Chondrocyte (in vitro differentiated cells): ENCODE measurements at regions not wholly inside any gene's neighbourhood (a gene's known extent, or its start where the extent isn't known, plus 50 kb on each side); places are given as distances from the start of the nearest gene placed in this dataset.

Source experiments
- DNase-seq: peaks from one replicate; pipeline ENCODE4 v3.0.0; 2021; ENCODE audit warnings: mixed read lengths, low spot score
- H3K27ac Mint-ChIP-seq: one replicate; pipeline ENCODE4 v1.8.0; 2021; ENCODE audit warnings: mild to moderate bottlenecking, moderate library complexity, mixed read lengths; ENCODE audit not compliant: unreplicated experiment
- H3K27me3 Mint-ChIP-seq: 2 replicates; pipeline ENCODE4 v1.8.0; 2021; ENCODE audit warnings: low read depth, mixed read lengths
- H3K36me3 Mint-ChIP-seq: 2 replicates; pipeline ENCODE4 v1.8.0; 2021; ENCODE audit warnings: low read depth, mixed read lengths
- H3K4me1 Mint-ChIP-seq: 2 replicates; pipeline ENCODE4 v1.8.0; 2021; ENCODE audit warnings: low read depth, mild to moderate bottlenecking, mixed read lengths
- H3K4me3 Mint-ChIP-seq: one replicate; pipeline ENCODE4 v1.8.0; 2021; ENCODE audit warnings: mild to moderate bottlenecking, moderate library complexity, mixed read lengths; ENCODE audit not compliant: unreplicated experiment
- H3K9me3 Mint-ChIP-seq: 2 replicates; pipeline ENCODE4 v1.8.0; 2021; ENCODE audit warnings: low read depth, mixed read lengths
- CTCF ChIP-seq: fragments of 200-600 bp; sonication (generic); IDR thresholded peaks from 2 replicates; pipeline ENCODE4 v1.5.0; 2021; ENCODE audit warnings: antibody characterized with exemption, mild to moderate bottlenecking, moderate library complexity

GRCh38 chr1:5764464-5764863 lies 227.8 kb downstream of the NPHP4 start:
- H3K27me3 Mint-ChIP-seq, result peaks cover 42% of the 10 kb centered on the region
- peaks cover 7% of the 10 kb centered on the region for H3K9me3 Mint-ChIP-seq
- no peak for DNase-seq
- peaks cover 1% of the 10 kb centered on the region for H3K36me3 Mint-ChIP-seq
- no peaks in the 10 kb centered on the region for H3K4me1 Mint-ChIP-seq
- no peak for TF ChIP-seq CTCF
- H3K27ac Mint-ChIP-seq, result no peak overlapping the region
- H3K4me3 Mint-ChIP-seq, result no peak overlapping the region

- peaks cover 7% of the 10 kb centered on the region for H3K9me3 Mint-ChIP-seq
- H3K4me1 Mint-ChIP-seq, result no peaks in the 10 kb centered on the region
- peaks cover 1% of the 10 kb centered on the region for H3K36me3 Mint-ChIP-seq
- peaks cover 42% of the 10 kb centered on the region for H3K27me3 Mint-ChIP-seq
- H3K27ac Mint-ChIP-seq, result no peak overlapping the region
- no peak for TF ChIP-seq CTCF
- no peak overlapping the region for H3K4me3 Mint-ChIP-seq
- no peak for DNase-seq
Observed at GRCh38 chr1:5763696-5764370, 228.4 kb downstream of the NPHP4 start.

- Mint-ChIP-seq H3K4me1 (peaks cover 3% of the 10 kb centered on the region), H3K9me3 (peaks cover 7% of the 10 kb centered on the region), H3K27ac (no peak overlapping the region), H3K4me3 (no peak overlapping the region), H3K36me3 (no peaks in the 10 kb centered on the region), H3K27me3 (peaks cover 21% of the 10 kb centered on the region)
- peak; percentile 74 for DNase-seq
- no peak for TF ChIP-seq CTCF
Observed at GRCh38 chr1:5758859-5759578, 233.2 kb downstream of the NPHP4 start.

GRCh38 chr1:5758000-5758858 lies 234.0 kb downstream of the NPHP4 start:
- peak; percentile 86 for DNase-seq
- H3K9me3 Mint-ChIP-seq, result peaks cover 3% of the 10 kb centered on the region
- peak overlapping the region; percentile 24 for H3K27ac Mint-ChIP-seq
- no peak for TF ChIP-seq CTCF
- peaks cover 20% of the 10 kb centered on the region for H3K27me3 Mint-ChIP-seq
- no peak overlapping the region for H3K4me3 Mint-ChIP-seq
- no peaks in the 10 kb centered on the region for H3K36me3 Mint-ChIP-seq
- peaks cover 3% of the 10 kb centered on the region for H3K4me1 Mint-ChIP-seq

- Mint-ChIP-seq H3K27me3 (peaks cover 20% of the 10 kb centered on the region), H3K27ac (no peak overlapping the region), H3K9me3 (peaks cover 3% of the 10 kb centered on the region), H3K4me1 (peaks cover 3% of the 10 kb centered on the region), H3K4me3 (no peak overlapping the region), H3K36me3 (no peaks in the 10 kb centered on the region)
- no peak for TF ChIP-seq CTCF
- peak; percentile 78 for DNase-seq
Observed at GRCh38 chr1:5757187-5757805, 234.9 kb downstream of the NPHP4 start.
